Liver (tissue), 8 donors: ENCODE measurements at regions not wholly inside any gene's neighbourhood (a gene's known extent, or its start where the extent isn't known, plus 50 kb on each side); places are given as distances from the start of the nearest gene placed in this dataset.

ENCODE experiments used
- DNase-seq: peaks from one replicate; pipeline ENCODE4 v3.0.0-alpha.2; 2017; ENCODE audit warnings: low spot score
- H3K27ac ChIP-seq, 2 donors: one replicate each; pipeline ENCODE4 v1.7.0; 2013; ENCODE audit warnings: inconsistent platforms in 2 of 2, low read length in 2 of 2, control low read depth in 1 of 2, low read depth in 1 of 2, mild to moderate bottlenecking in 1 of 2
- H3K27me3 ChIP-seq, 4 donors: one replicate each; pipeline versions ENCODE4 v1.6.1 to v1.7.0; 2013; ENCODE audit warnings: low read length in 3 of 4, inconsistent platforms in 1 of 4, mild to moderate bottlenecking in 1 of 4, moderate library complexity in 1 of 4; ENCODE audit not compliant: control insufficient read depth in 4 of 4, insufficient read depth in 4 of 4
- H3K36me3 ChIP-seq, 4 donors: one replicate each; pipeline versions ENCODE4 v1.6.1 to v1.7.0; 2013; ENCODE audit warnings: low read length in 3 of 4, mild to moderate bottlenecking in 3 of 4, low read depth in 1 of 4, moderate library complexity in 1 of 4; ENCODE audit not compliant: control insufficient read depth in 4 of 4, insufficient read depth in 3 of 4
- H3K4me1 ChIP-seq, 4 donors: one replicate each; pipeline versions ENCODE4 v1.6.1 to v1.7.0; 2013; ENCODE audit warnings: low read length in 3 of 4, mild to moderate bottlenecking in 3 of 4, moderate library complexity in 1 of 4; ENCODE audit not compliant: control insufficient read depth in 4 of 4, insufficient read depth in 4 of 4
- H3K4me3 ChIP-seq, 3 donors: one replicate each; pipeline versions ENCODE4 v1.6.1 to v1.7.0; 2013; ENCODE audit warnings: low read length in 3 of 3, control low read depth in 1 of 3, low read depth in 1 of 3, mild to moderate bottlenecking in 1 of 3
- H3K9ac ChIP-seq, 2 donors: one replicate each; pipeline ENCODE4 v1.7.0; 2013; ENCODE audit warnings: low read length in 2 of 2, mild to moderate bottlenecking in 2 of 2, moderate library complexity in 2 of 2, control low read depth in 1 of 2, low read depth in 1 of 2
- H3K9me3 ChIP-seq, 4 donors: one replicate each; pipeline versions ENCODE4 v1.6.1 to v1.7.0; 2013; ENCODE audit warnings: low read length in 3 of 4; ENCODE audit not compliant: control insufficient read depth in 4 of 4
- ATF3 ChIP-seq: IDR thresholded peaks from 2 replicates; pipeline ENCODE4 v1.6.1; 2016; ENCODE audit warnings: antibody characterized with exemption
- CTCF ChIP-seq: fragments of 150-350 bp; IDR thresholded peaks from 2 replicates; pipeline ENCODE4 v1.5.1; 2017; ENCODE audit warnings: improper control_type of control experiment, low read depth, low read length; ENCODE audit not compliant: missing input control
- EGR1 ChIP-seq, 2 donors: IDR thresholded peaks; 2 replicates each; pipeline ENCODE4 v1.6.1; 2016 to 2018; ENCODE audit warnings: antibody characterized with exemption in 2 of 2, low read depth in 2 of 2
- FOXA1 ChIP-seq: IDR thresholded peaks from 2 replicates; pipeline ENCODE4 v1.6.1; 2016; ENCODE audit warnings: antibody characterized with exemption
- FOXA2 ChIP-seq: IDR thresholded peaks from 2 replicates; pipeline ENCODE4 v1.6.1; 2016; ENCODE audit warnings: antibody characterized with exemption
- GABPA ChIP-seq, 2 donors: IDR thresholded peaks in 1 of 2; conservative IDR thresholded peaks in 1 of 2; 2 replicates each; pipeline ENCODE4 v1.6.1; 2016; ENCODE audit warnings: antibody characterized with exemption in 2 of 2, mild to moderate bottlenecking in 1 of 2, moderate library complexity in 1 of 2
- HNF4A ChIP-seq, 2 donors: conservative IDR thresholded peaks; 2 replicates each; pipeline ENCODE4 v1.6.1; 2016; ENCODE audit warnings: antibody characterized with exemption in 2 of 2, mild to moderate bottlenecking in 2 of 2
- HNF4G ChIP-seq: IDR thresholded peaks from 2 replicates; pipeline ENCODE4 v1.6.1; 2016; ENCODE audit warnings: antibody characterized with exemption
- JUND ChIP-seq, 2 donors: IDR thresholded peaks; 2 replicates each; pipeline ENCODE4 v1.6.1; 2016; ENCODE audit warnings: antibody characterized with exemption in 2 of 2
- MAX ChIP-seq: IDR thresholded peaks from 2 replicates; pipeline ENCODE4 v1.6.1; 2016; ENCODE audit warnings: antibody characterized with exemption
- NR2F2 ChIP-seq: IDR thresholded peaks from 2 replicates; pipeline ENCODE4 v1.6.1; 2016; ENCODE audit warnings: antibody characterized with exemption
- RAD21 ChIP-seq, 2 donors: IDR thresholded peaks; 2 replicates each; pipeline ENCODE4 v1.6.1; 2016; ENCODE audit warnings: antibody characterized with exemption in 2 of 2, mild to moderate bottlenecking in 2 of 2
- REST ChIP-seq: IDR thresholded peaks from 2 replicates; pipeline ENCODE4 v1.6.1; 2016; ENCODE audit warnings: antibody characterized with exemption, mild to moderate bottlenecking
- RXRA ChIP-seq, 2 donors: IDR thresholded peaks; 2 replicates each; pipeline ENCODE4 v1.6.1; 2017 to 2018; ENCODE audit warnings: antibody characterized with exemption in 2 of 2, mild to moderate bottlenecking in 1 of 2
- SP1 ChIP-seq: IDR thresholded peaks from 2 replicates; pipeline ENCODE4 v1.6.1; 2018; ENCODE audit warnings: antibody characterized with exemption, mild to moderate bottlenecking
- TAF1 ChIP-seq: conservative IDR thresholded peaks from 2 replicates; pipeline ENCODE4 v1.6.1; 2016; ENCODE audit warnings: antibody characterized with exemption, mild to moderate bottlenecking
- ZBTB33 ChIP-seq: IDR thresholded peaks from 2 replicates; pipeline ENCODE4 v1.6.1; 2016; ENCODE audit warnings: antibody characterized with exemption
- WGBS: extraction: QIAGEN DNeasy Blood & Tissue Kit; methylation state at CpG from one replicate; pipeline ENCODE4 v1.1.7; 2013; 5-methylcytosine and 5-hydroxymethylcytosine counted together
- donor health status: healthy.
- donor health status: healthy.
- donor health status: healthy.
- donor health status: healthy.
- donor health status: healthy.

GRCh38 chr6:11462742-11463397, 74.7 kb upstream of the TMEM170B start:
- H3K27me3 ChIP-seq, result no peaks in the 10 kb centered on the region
- TF ChIP-seq CTCF (no peak), EGR1 (IDR thresholded peaks at IDR 0.05; ENCODE audit: low read depth in 2 of 2) (no peak), ZBTB33 (no peak), HNF4G (no peak), HNF4A (conservative IDR thresholded peaks at IDR 0.05) (no peak), TAF1 (no peak), RAD21 (IDR thresholded peaks at IDR 0.05) (no peak), GABPA (IDR thresholded peaks at IDR 0.05 in 1 of 2, conservative IDR thresholded peaks at IDR 0.05 in 1 of 2) (no peak), JUND (IDR thresholded peaks at IDR 0.05) (no peak), SP1 (no peak), ATF3 (no peak), NR2F2 (no peak), MAX (no peak), FOXA2 (no peak), REST (no peak), RXRA (IDR thresholded peaks at IDR 0.05) (no peak), FOXA1 (no peak)
- no peak overlapping the region for H3K9ac ChIP-seq
- no peaks in the 10 kb centered on the region for H3K4me1 ChIP-seq
- no peak overlapping the region for H3K4me3 ChIP-seq
- no peaks in the 10 kb centered on the region for H3K9me3 ChIP-seq
- no peaks in the 10 kb centered on the region for H3K36me3 ChIP-seq
- WGBS, result 75% methylated on average over 11 of the region's 11 CpGs
- no peak for DNase-seq
- H3K27ac ChIP-seq, result no peak overlapping the region
